Ishikawa (cell line): ENCODE measurements at regions not wholly inside any gene's neighbourhood (a gene's known extent, or its start where the extent isn't known, plus 50 kb on each side); places are given as distances from the start of the nearest gene placed in this dataset.

ENCODE experiments used
- CEBPB ChIP-seq: IDR thresholded peaks from 2 replicates; pipeline ENCODE4 v1.6.1; 2012
- CREB1 ChIP-seq: IDR thresholded peaks from 2 replicates; pipeline ENCODE4 v1.6.1; 2012; ENCODE audit warnings: low read depth
- EGR1 ChIP-seq: IDR thresholded peaks from 2 replicates; pipeline ENCODE4 v1.6.1; 2012
- EP300 ChIP-seq: IDR thresholded peaks from 2 replicates; pipeline ENCODE4 v1.6.1; 2012; ENCODE audit warnings: borderline replicate concordance
- MAX ChIP-seq: IDR thresholded peaks from 2 replicates; pipeline ENCODE4 v1.6.1; 2012
- NFIC ChIP-seq: IDR thresholded peaks from 2 replicates; pipeline ENCODE4 v1.6.1; 2012
- REST ChIP-seq: IDR thresholded peaks from 2 replicates; pipeline ENCODE4 v1.6.1; 2012; ENCODE audit warnings: low read depth, mild to moderate bottlenecking
- TAF1 ChIP-seq: IDR thresholded peaks from 2 replicates; pipeline ENCODE4 v1.6.1; 2012; ENCODE audit warnings: low read depth, mild to moderate bottlenecking
- TCF12 ChIP-seq: IDR thresholded peaks from 2 replicates; pipeline ENCODE4 v1.6.1; 2012; ENCODE audit warnings: low read depth
- USF1 ChIP-seq: IDR thresholded peaks from 2 replicates; pipeline ENCODE4 v1.6.1; 2012
- YY1 ChIP-seq: IDR thresholded peaks from 2 replicates; pipeline ENCODE4 v1.6.1; 2012; ENCODE audit warnings: low read depth
- ZBTB7A ChIP-seq: IDR thresholded peaks from 2 replicates; pipeline ENCODE4 v1.6.1; 2012; ENCODE audit warnings: low read depth

GRCh38 chr9:30010691-30011090, 2373.8 kb upstream of the ACO1 start:
- no peak for TF ChIP-seq EP300
- no peak for TF ChIP-seq TAF1
- TF ChIP-seq USF1, result no peak
- no peak for TF ChIP-seq REST
- TF ChIP-seq CEBPB, result no peak
- TF ChIP-seq CREB1, result no peak
- no peak for TF ChIP-seq YY1
- no peak for TF ChIP-seq EGR1
- no peak for TF ChIP-seq ZBTB7A
- no peak for TF ChIP-seq TCF12
- TF ChIP-seq NFIC, result no peak
- no peak for TF ChIP-seq MAX
